ENCODE measurements at regions not wholly inside any gene's neighbourhood (a gene's known extent, or its start where the extent isn't known, plus 50 kb on each side); places are given as distances from the start of the nearest gene placed in this dataset.

DNA sequence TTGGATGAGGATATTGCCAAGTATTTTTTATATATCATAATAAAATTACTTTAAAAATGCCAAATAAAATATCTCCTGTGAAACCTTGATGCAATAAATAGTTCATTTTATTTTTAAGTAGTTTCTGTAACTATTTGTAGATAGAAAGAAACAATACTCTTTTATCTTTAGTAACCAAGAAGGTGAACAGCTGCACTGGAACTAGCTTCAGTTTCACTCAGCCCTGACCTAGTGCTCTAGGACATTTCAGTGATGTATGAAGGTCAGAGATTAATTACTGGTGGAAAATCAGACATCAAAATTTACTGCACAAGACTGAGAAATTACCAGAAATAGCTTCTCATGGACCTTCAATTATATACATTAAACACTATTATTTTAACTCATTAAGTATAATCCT, 1305.0 kb downstream of the CNTNAP5 start:
- TF ChIP-seq POLR2AphosphoS5 (IDR thresholded peaks at IDR 0.05), result no peak
- TF ChIP-seq, protein P1, sequence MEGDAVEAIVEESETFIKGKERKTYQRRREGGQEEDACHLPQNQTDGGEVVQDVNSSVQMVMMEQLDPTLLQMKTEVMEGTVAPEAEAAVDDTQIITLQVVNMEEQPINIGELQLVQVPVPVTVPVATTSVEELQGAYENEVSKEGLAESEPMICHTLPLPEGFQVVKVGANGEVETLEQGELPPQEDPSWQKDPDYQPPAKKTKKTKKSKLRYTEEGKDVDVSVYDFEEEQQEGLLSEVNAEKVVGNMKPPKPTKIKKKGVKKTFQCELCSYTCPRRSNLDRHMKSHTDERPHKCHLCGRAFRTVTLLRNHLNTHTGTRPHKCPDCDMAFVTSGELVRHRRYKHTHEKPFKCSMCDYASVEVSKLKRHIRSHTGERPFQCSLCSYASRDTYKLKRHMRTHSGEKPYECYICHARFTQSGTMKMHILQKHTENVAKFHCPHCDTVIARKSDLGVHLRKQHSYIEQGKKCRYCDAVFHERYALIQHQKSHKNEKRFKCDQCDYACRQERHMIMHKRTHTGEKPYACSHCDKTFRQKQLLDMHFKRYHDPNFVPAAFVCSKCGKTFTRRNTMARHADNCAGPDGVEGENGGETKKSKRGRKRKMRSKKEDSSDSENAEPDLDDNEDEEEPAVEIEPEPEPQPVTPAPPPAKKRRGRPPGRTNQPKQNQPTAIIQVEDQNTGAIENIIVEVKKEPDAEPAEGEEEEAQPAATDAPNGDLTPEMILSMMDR (IDR thresholded peaks at IDR 0.05 in 8 of 11, conservative IDR thresholded peaks at IDR 0.05 in 3 of 11), result no peak
- TF ChIP-seq POLR2A (IDR thresholded peaks at IDR 0.05), result no peak

Measured in spleen (tissue), 7 donors.